ENCODE measurements at regions not wholly inside any gene's neighbourhood (a gene's known extent, or its start where the extent isn't known, plus 50 kb on each side); places are given as distances from the start of the nearest gene placed in this dataset.

DNA sequence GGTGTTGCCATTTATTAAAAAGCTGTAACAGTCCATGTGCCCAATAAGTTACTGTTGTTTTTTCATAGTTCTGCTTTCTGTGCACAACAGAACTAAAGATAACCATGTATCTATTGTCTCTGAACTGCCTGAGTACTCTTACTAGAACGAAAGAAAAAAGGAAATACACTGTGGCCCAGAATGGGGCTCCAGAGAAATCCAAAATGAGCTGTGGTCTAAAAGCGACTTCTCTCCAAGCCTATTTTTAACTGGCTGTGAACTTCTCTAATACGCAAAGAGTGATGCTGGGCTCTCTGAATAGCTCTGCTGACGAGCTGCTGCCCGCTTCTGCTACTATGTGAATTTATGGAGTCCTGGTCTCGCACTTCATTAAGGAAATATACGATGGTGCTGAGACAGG lies 56.2 kb upstream of the LPP start:
- no peak for DNase-seq (ENCODE audit: low read depth in 2 of 2)

DNA sequence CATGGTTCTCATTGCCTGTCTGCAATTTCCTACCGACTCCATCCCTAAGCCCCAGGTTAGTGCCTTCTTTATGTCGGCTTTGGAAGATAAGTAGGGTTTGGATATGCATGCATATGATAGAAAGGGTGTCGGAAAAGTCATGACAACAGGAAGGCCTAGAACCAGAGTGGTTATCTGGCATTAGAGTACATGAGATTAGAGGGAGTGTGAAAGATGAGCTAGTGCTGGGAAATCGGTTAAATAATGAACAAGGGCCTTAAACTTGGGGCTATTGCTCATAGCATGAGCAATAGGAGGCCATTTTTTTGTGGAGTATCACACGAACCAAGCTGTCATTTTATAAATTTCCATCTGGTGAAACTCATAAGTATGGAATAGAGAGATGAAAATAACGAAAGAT lies 54.0 kb upstream of the LPP start:
- DNase-seq (ENCODE audit: low read depth in 2 of 2): no peak

DNA sequence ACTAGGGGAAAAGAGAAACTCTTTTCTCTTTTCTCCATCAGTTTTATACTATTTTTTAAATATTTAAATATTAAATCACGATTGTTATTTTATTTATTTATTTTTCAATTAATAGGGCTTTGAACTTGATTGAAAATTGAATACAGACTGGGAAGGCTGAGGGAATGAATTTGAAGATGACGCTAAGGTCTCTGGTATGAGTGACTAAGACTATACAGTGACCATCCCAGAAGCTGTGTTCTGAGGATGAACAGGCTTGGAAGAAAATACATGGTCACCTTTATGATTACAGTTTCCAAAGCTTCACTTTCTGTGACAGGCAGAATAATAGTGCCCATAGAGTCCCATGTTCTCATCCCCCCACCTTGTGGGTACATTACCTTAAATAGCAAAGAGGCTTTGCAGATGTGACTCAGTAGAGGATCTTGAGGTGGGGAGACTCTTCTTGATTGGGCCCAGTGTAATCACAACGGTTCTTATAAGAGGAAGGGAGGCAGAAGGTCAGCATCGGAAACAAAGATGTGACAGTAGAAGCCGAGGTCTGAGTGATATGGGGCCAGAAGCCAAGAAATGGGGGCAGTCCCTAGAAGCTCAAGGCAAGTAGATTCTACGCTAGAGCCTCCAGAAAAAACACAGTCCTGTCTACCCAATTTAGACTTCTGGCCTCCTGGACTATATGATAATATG lies 51.0 kb upstream of the LPP start:
- no peak for DNase-seq (ENCODE audit: low read depth in 2 of 2)

DNA sequence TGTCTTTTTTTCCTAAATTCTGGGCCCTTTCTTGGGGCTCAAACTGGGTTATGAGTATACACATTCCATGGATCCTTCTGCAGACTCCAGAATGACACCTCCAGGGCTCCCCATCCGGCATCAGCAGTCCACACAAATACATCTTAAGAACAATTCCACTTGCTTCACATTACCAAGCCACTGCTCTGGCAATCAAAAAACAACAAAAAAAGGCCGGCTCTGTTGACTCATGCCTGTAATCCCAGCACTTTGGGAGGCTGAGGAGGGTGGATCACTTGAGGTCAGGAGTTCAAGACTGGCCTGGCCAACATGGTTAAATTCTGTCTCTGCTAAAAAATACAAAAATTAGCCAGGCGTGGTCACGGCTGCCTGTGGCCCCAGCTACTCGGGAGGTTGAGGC lies 49.9 kb upstream of the LPP start:
- no peak for DNase-seq (ENCODE audit: low read depth in 2 of 2)

Measured in stimulated activated CD4-positive, alpha-beta T cell treated with anti-CD3 and anti-CD28 coated beads, Interleukin-12 subunit alpha, Interleukin-12 subunit beta, amount 100 ng/mL, for 24 hours (primary cell).